ENCODE measurements at regions not wholly inside any gene's neighbourhood (a gene's known extent, or its start where the extent isn't known, plus 50 kb on each side); places are given as distances from the start of the nearest gene placed in this dataset.

DNA sequence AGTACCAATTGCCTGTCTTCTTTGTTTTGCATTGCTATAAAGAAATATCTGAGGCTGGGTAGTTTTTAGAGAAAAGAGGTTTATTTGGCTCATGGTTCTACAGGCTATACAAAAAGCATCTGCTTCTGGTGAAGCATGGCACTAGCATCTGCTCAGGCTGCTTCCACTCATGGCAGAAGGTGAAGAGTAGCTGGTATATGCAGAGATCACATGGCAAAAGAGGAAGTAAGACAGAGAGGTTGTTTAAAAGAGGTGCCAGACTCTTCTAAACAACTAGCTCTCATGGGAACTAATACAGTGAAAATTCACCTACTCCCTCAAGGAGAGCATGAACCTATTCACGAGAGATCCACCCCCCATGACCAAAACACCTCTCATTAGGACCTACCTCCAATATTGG lies 56.7 kb upstream of the GUCA2B start:
- no peak for DNase-seq (ENCODE audit: low spot score)

DNA sequence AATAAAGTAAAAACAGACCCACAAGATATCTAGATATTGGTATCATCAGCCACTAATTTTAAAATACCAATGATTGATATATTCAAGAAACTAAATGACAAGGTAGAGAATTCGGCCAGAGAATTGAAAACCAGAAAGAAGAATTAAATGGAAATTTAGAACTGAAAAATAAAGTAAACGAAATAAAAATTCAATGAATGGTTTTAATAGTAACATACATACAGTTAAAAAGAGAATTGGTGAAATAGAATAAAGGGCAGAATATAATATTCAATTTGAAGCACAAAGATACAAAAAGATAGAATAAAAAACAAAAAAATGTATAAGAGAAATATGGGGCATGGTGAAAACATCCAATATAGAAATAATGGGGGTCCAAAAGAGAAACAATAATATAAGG lies 64.0 kb upstream of the GUCA2B start:
- no peak for DNase-seq (ENCODE audit: low spot score)

DNA sequence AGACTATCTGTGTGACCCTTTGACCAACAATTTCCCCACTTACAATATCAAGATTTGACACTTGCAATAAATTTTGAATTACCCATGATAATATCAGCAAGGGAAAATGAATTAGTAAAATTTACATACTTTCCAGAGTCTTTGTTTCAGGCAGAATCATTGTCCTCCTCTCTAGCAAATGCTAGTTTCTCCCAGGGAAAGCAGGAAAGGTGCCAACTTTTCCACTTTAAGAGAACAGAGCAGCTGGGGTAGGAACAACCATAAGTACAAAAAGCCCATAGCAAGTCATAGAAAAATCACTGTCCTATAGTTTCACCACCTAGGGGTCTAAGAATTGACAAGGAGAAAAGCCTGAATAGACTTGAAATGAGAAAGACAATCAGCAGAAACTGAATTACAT lies 67.1 kb upstream of the GUCA2B start:
- DNase-seq (ENCODE audit: low spot score): no peak

DNA sequence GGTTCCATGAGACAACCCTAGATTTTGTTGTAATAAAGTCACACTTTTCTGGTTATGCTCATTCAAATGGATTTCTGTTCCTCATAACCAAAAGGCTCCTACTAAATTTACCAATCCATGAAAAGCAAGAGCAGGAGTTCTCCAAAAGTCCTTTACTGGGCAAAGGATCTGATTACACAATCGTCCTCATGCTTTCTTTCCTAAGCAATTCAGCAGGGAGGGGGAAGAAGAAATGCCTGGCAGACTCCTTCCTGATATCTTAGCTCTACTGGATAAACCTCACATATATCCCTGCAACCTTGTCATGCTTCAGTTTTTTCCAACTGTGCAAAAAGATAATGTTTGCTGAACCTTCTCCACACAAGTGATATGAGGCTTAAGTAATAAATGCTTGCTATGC lies 67.6 kb upstream of the GUCA2B start:
- no peak for DNase-seq (ENCODE audit: low spot score)

DNA sequence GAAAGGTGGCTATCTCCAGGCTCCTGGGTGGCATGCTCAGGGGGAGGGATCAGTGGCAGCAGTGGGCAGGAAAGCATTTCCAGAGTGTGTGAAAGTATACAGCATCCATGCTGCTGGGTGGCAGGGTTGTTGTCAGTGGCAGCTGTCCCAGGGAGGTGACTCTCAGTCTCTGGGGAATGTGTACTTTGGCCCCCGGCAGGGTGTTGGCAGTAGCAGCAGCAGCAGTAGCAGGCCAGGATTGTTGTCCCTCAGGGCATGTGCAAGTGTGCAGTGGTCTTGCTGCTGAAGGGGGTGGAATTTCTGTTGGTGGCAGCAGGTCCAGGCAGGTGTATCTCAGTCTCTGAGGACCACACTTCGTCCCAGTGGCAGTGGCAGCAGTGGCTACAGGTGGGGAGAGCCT lies 71.7 kb upstream of the GUCA2B start:
- DNase-seq (ENCODE audit: low spot score): no peak

- DNase-seq (ENCODE audit: low spot score): no peak
These were observed 78.0 kb upstream of the GUCA2B start for GRCh38 chr1:42075179-42075578.

DNA sequence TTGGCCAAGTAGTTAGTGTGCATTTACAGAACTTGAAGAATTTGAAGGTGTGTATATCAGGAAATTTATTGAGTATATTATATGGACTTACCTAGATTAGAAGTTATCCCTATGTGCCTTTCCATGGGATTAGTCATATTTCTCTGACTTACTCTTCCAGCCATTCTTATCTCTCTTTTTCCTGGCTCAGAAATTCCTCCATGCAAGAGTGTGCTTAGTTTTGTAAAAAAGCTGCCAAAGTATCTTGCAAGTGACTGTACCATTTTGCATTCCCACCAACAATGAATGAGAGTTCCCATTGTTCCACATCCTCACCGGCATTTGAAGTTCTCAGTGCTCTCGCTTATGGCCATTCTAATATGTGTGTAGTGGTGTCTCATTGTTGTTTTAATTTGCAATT lies 82.2 kb upstream of the GUCA2B start:
- DNase-seq (ENCODE audit: low spot score): no peak

- no peak for DNase-seq (ENCODE audit: low spot score)
These were observed 95.4 kb upstream of the GUCA2B start for GRCh38 chr1:42057800-42058199.

DNA sequence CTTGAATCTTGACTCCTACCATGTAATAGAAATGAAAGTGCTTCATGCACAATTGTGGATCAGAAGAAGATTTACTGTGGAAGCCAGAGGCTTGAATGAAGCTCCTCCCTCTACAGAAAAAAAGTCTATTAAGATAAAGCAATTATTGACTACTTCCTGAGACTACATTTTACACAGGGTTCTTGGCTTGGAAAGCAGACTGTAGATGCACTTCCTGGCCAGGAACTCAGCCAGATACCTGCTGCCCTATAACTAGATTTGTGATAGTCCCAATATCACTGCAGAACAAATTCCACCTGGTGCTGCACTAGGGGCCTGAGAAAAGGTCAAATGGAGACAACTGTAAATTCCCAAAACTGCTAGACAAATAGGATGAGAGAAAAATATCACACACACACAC lies 96.8 kb upstream of the GUCA2B start:
- no peak for DNase-seq (ENCODE audit: low spot score)

- no peak for DNase-seq (ENCODE audit: low spot score)
These were observed 98.1 kb upstream of the GUCA2B start for GRCh38 chr1:42055061-42055460.

GRCh38 chr1:42052072-42052699 lies 101.0 kb upstream of the GUCA2B start:
- no peak for DNase-seq (ENCODE audit: low spot score)

- no peak for DNase-seq (ENCODE audit: low spot score)
These were observed 105.7 kb upstream of the GUCA2B start for GRCh38 chr1:42047508-42047880.

- no peak for DNase-seq (ENCODE audit: low spot score)
These were observed 106.3 kb upstream of the GUCA2B start for GRCh38 chr1:42046761-42047507.

DNA sequence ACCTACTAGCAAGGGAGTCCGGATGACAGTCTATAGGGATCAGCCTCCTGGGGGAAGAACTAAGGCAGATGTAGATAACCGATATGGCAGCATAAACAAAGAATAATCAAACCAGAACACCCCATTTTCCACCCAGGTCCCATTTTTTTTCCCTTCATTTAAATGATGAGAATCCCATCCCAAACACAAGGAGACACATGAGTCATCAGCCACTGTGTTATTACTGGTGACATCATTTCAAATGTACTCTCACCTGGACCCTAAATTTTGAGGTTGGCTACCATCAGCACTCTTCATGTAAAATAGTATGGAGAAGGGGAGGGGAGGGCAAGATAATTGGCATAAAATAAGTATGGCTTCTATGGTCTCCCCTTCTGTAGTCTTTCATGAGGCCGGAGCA lies 108.9 kb upstream of the GUCA2B start:
- DNase-seq (ENCODE audit: low spot score): no peak

GRCh38 chr1:42043811-42044210 lies 109.4 kb upstream of the GUCA2B start:
- no peak for DNase-seq (ENCODE audit: low spot score)

DNA sequence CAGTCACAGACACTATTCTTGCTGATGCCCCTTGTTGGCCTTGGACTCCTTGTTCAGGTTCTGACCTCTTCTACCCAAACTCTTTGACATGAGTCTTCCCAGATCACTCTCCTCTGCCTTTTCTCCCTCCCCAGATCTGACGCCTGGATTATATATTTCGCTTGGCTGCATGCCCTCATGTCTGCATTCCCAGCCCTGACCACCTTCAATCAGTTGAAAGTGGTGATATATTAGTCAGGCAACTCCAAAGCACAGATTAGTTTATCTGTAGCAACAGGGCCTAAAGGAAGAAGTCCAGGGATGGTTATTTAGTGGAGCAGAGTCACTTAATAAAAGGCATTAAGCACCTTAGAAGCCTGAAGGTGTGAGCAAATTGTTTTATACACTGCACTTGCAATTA lies 110.0 kb upstream of the GUCA2B start:
- DNase-seq (ENCODE audit: low spot score): no peak

DNA sequence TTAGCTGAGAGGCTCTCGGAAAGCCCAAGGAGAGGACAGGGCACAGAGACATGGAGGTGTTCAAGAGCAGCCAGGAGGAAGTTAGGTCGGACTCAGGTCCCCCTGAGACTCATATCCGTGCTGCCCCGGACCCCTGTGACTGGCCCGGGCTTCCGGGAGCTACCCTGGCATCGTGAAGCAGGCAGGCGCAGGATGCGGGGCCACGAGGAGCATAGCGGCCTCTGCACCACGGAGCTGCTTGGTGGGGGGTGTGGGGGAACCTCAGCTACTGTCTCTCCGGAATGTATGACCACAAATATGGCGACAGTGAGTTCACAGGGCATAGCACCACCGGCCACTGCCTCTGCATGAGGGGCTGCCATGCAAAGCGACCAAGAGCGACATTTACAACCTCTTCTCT lies 112.2 kb upstream of the GUCA2B start:
- DNase-seq (ENCODE audit: low spot score): no peak

- DNase-seq (ENCODE audit: low spot score): no peak
These were observed 113.1 kb upstream of the GUCA2B start for GRCh38 chr1:42040159-42040558.

DNA sequence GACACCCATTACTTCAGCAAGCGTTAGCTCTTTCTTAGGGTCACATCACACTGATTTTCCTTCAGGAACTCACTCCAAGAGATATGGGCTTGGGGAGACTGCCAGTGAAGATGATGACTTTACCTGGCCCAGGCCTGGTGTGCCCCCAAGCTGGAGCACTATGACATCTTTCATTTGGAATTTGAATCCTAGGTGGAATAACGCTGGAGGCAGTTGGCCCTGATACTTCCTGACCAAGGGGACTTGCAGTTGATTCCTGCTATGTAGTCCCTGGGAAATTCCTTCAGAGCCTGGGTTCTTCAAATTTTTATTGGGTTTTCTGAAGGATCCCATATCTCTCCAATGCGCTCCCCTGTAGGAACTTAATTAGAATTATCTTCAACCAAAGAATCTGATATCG lies 114.9 kb upstream of the GUCA2B start:
- DNase-seq (ENCODE audit: low spot score): no peak

DNA sequence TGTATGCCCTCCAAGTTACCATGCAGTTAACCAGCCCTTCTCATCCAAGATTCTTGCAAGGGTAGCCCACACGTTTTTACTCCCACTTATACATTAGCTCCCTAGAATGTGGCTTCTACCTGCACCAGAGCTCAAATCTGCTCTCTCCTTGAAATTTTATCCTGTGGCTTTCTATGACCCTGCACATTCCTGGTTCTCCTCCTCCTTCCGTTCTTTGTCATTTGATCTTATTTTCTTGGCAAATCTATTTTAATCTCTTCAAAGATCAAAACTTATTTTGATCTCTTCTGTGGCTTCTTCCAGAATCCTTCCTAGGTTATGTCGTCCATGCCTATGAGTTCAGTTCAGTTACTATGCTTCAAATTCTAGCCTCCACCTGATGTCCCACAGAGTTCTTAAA lies 115.6 kb upstream of the GUCA2B start:
- DNase-seq (ENCODE audit: low spot score): no peak

DNA sequence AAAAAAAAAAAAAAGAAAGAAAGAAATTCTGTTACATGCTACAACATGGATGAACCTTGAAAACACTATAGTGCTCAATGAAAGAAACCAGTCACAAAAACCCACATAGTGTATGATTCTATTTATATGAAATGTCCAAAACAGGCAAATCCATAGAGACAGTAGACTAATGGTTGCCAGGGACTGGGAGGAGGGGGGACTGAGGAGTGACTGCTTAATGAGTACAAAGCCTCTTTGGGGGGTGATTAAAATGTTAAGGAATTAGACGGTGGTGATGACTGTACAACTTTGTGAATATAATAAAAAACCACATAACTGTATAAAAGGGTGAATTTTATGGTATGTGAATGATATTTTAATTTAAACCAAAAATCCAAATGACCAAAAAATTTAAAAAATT lies 116.0 kb upstream of the GUCA2B start:
- DNase-seq (ENCODE audit: low spot score): no peak

GRCh38 chr1:42035830-42036604 lies 117.2 kb upstream of the GUCA2B start:
- DNase-seq (ENCODE audit: low spot score): peak; percentile 97

- DNase-seq (ENCODE audit: low spot score): peak; percentile 20
These were observed 116.6 kb upstream of the HIVEP3 start for GRCh38 chr1:42035205-42035829.

Measured in activated CD4-positive, alpha-beta T cell treated with anti-CD3 and anti-CD28 coated beads, Interleukin-2, Interleukin-4, amounts not matched to agents 100 ng/mL and 50 ng/mL, durations not matched to agents 16 hours and 8 hours (primary cell).